Stomach (tissue), 8 donors: ENCODE measurements at regions not wholly inside any gene's neighbourhood (a gene's known extent, or its start where the extent isn't known, plus 50 kb on each side); places are given as distances from the start of the nearest gene placed in this dataset.

ENCODE experiments used
- DNase-seq, 2 donors: peaks; one replicate each; pipeline versions ENCODE4 v3.0.0 to v3.0.0-alpha.2; 2013 to 2019
- H3K27ac ChIP-seq, 5 donors: fragments of 200-600 bp in 4 of 5; sonication (generic) in 4 of 5; one replicate each; pipeline ENCODE4 v1.5.1; 2013 to 2019; ENCODE audit warnings: mild to moderate bottlenecking in 1 of 5, moderate library complexity in 1 of 5
- H3K27me3 ChIP-seq, 3 donors: fragments of 200-600 bp; sonication (generic); one replicate each; pipeline ENCODE4 v1.5.1; 2017 to 2019; ENCODE audit warnings: mixed run types in 1 of 3
- H3K36me3 ChIP-seq, 4 donors: fragments of 200-600 bp; sonication (generic); 1 replicate in 3 of 4; 2 replicates in 1 of 4; pipeline ENCODE4 v1.5.1; 2016 to 2019
- H3K4me1 ChIP-seq, 4 donors: fragments of 200-600 bp; sonication (generic); one replicate each; pipeline ENCODE4 v1.5.1; 2016 to 2019
- H3K4me3 ChIP-seq, 4 donors: fragments of 200-600 bp; sonication (generic) in 3 of 4; one replicate each; pipeline ENCODE4 v1.5.1; 2016 to 2019; ENCODE audit warnings: mild to moderate bottlenecking in 1 of 4
- H3K9me3 ChIP-seq, 4 donors: fragments of 200-600 bp; sonication (generic); one replicate each; pipeline ENCODE4 v1.5.1; 2016 to 2019
- EP300 ChIP-seq: sonication (generic); formaldehyde crosslinking; IDR thresholded peaks from one replicate; pipeline ENCODE4 v1.6.1; 2017; ENCODE audit warnings: antibody characterized with exemption
- POLR2A ChIP-seq, 4 donors: fragments of 450-650 bp; IDR thresholded peaks; one replicate each; pipeline ENCODE4 v1.6.1; 2016; ENCODE audit warnings: antibody characterized with exemption in 4 of 4, control low read depth in 2 of 4, mild to moderate bottlenecking in 1 of 4, moderate library complexity in 1 of 4
- POLR2AphosphoS5 ChIP-seq, 3 donors: sonication (generic); formaldehyde crosslinking; IDR thresholded peaks; one replicate each; pipeline ENCODE4 v1.6.1; 2016; ENCODE audit warnings: antibody characterized with exemption in 3 of 3
- WGBS, 5 donors: extraction: QIAGEN DNeasy Blood & Tissue Kit in 3 of 5; methylation state at CpG; one replicate each; pipeline versions ENCODE4 v1.1.5 to v1.1.7; 2013 to 2018; 5-methylcytosine and 5-hydroxymethylcytosine counted together
- intact Hi-C: fragments of 100-400 bp; cut with DNase I; formaldehyde crosslinking; loops from one replicate; pipeline ENCODE4 v1.15.1; 2023; ENCODE audit warnings: low total_unique reads
- TF ChIP-seq, protein P1 (sequence below), 7 experiments: fragments of 450-650 bp in 4 of 7; fragments of 200-600 bp in 3 of 7; sonication (generic) in 3 of 7; IDR thresholded peaks; one replicate each; pipeline ENCODE4 v1.5.1; 2016 to 2019; ENCODE audit warnings: antibody characterized with exemption in 7 of 7, control low read depth in 2 of 7, mild to moderate bottlenecking in 1 of 7
- donor health status: healthy with polysubstance abuse.
- donor health status: Bipolar disorder and iron deficiency.
- donor health status: healthy.

DNA sequence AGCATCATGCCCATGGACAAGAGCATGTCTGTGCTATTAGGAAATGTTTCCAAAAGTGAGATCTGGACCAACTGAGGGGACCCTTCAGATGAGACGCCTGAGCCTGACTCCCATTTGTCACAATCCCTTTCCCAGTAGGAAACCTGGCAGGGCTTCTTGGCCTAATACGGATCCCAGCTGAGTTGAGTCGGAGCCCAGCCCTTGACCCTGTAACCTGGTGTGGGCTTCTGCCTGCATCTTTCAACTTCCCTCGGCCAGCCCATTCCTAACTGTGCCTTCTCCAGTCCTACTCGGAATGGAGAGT is 148.3 kb downstream of the IRX2 start:
- Histone ChIP-seq H3K4me3 (no peak overlapping the region), H3K27ac (no peak overlapping the region)
- 50 to 70% (median 62%) methylated on average over 5 of the region's 5 CpGs for WGBS, 5 donors

DNA sequence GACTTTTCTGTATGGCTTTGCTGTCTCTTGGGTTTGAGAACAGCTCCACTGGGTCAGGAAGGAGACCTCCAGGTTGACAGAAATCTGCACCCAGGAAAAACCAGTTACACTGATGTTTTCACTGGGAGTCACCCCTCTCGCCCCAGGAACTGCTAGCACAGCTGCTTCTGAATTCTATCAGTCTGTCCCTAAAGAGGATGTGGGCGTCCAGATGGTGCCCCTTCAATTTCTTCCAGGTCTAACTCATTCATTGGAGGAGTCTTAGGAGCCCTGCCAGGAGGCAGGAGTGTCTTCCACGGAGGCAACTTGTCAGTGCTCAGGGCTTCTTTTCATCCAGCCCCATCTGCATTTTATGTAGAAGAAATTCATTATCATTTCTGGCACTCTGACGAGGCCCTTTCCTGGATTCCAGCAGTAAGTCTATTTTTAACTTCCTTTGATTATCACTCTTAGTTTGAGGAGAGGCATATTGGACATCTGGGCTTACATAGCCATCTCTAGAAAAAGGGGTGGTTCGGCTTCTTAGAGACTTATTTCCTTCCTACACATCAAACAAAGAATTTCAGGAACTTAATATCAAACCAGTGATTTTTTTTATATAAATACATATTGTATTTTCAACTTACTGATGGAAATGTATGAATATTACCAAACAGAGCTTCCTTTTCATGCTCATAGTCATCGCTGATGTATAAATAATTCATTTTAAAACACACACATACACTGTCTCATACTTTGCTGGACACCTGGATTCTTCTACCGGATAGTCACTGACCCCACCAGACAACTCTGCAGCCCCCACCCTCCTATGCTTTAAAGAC is 148.8 kb downstream of the IRX2 start:
- no peak overlapping the region for H3K4me3 ChIP-seq
- intact Hi-C loops, result no loop called here
- H3K27ac ChIP-seq, result no peak overlapping the region
- WGBS, 5 donors, result 56 to 69% (median 58%) methylated on average over 7 of the region's 7 CpGs
- DNase-seq, result peak in 1 of 2 donors; percentile 11
- no peaks in the 10 kb centered on the region for H3K9me3 ChIP-seq
- TF ChIP-seq POLR2A (IDR thresholded peaks at IDR 0.05) (no peak), EP300 (no peak), POLR2AphosphoS5 (IDR thresholded peaks at IDR 0.05) (no peak)
- TF ChIP-seq, protein P1, sequence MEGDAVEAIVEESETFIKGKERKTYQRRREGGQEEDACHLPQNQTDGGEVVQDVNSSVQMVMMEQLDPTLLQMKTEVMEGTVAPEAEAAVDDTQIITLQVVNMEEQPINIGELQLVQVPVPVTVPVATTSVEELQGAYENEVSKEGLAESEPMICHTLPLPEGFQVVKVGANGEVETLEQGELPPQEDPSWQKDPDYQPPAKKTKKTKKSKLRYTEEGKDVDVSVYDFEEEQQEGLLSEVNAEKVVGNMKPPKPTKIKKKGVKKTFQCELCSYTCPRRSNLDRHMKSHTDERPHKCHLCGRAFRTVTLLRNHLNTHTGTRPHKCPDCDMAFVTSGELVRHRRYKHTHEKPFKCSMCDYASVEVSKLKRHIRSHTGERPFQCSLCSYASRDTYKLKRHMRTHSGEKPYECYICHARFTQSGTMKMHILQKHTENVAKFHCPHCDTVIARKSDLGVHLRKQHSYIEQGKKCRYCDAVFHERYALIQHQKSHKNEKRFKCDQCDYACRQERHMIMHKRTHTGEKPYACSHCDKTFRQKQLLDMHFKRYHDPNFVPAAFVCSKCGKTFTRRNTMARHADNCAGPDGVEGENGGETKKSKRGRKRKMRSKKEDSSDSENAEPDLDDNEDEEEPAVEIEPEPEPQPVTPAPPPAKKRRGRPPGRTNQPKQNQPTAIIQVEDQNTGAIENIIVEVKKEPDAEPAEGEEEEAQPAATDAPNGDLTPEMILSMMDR (IDR thresholded peaks at IDR 0.05), result no peak
- no peaks in the 10 kb centered on the region for H3K36me3 ChIP-seq
- no peaks in the 10 kb centered on the region for H3K4me1 ChIP-seq
- H3K27me3 ChIP-seq, result peaks cover 0 to 4% (median 0%) of the 10 kb centered on the region in 3 donors

More for the DNA sequence above, 148.3 kb downstream of the IRX2 start:
- Histone ChIP-seq H3K27me3 (peaks cover 0 to 4% (median 0%) of the 10 kb centered on the region in 3 donors), H3K4me1 (no peaks in the 10 kb centered on the region), H3K9me3 (no peaks in the 10 kb centered on the region), H3K36me3 (no peaks in the 10 kb centered on the region)
- TF ChIP-seq EP300, result no peak
- no peak for TF ChIP-seq POLR2A (IDR thresholded peaks at IDR 0.05)
- TF ChIP-seq, protein P1 (IDR thresholded peaks at IDR 0.05), result no peak
- no peak for TF ChIP-seq POLR2AphosphoS5 (IDR thresholded peaks at IDR 0.05)
- no peak for DNase-seq
- intact Hi-C loops, result no loop called here

DNA sequence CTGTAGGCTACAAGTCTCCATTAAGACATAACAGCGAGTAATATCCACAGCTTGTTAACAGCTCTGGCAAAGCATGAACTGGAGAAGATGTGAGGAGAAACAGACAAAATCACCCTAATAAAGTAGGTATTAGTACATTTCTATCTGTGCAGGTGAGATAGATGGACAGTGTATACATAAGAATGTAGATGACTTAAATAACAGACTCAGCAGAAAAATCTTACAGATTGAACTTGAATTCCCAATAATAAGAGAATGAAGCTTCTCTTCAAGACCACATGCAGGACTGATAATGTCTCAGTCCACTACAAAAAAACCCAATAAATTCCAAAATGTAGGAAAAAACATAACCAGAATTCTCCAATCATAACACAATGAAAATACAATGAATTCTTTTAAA is 153.0 kb downstream of the IRX2 start:
- no peak for DNase-seq
- WGBS, 5 donors, result 90 to 100% (median 98%) methylated on average over 1 of the region's 1 CpG
- TF ChIP-seq POLR2AphosphoS5 (IDR thresholded peaks at IDR 0.05), result no peak
- no peak for TF ChIP-seq POLR2A (IDR thresholded peaks at IDR 0.05)
- peaks cover 0 to 6% (median 0%) of the 10 kb centered on the region in 4 donors for H3K9me3 ChIP-seq
- no peak overlapping the region for H3K27ac ChIP-seq
- no peaks in the 10 kb centered on the region for H3K4me1 ChIP-seq
- intact Hi-C loops, result no loop called here
- H3K36me3 ChIP-seq, result no peaks in the 10 kb centered on the region
- no peaks in the 10 kb centered on the region for H3K27me3 ChIP-seq
- H3K4me3 ChIP-seq, result no peak overlapping the region

DNA sequence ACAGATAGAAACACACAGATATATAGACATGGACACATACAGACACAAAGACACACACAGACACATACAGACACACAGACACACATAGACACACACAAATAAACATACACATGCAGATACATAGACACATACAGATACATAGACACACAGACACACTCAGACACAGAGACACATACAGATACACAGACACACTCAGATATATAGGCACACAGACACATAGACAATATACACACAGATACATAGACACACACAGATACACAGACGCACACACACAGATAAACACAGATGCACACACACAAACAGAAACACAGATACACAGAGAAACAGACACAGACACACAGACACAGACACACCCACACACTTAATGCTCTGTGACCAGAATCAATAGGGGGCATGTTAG is 156.8 kb downstream of the IRX2 start:
- H3K27ac ChIP-seq, result no peak overlapping the region
- H3K4me3 ChIP-seq, result no peak overlapping the region
- TF ChIP-seq, protein P1 (IDR thresholded peaks at IDR 0.05), result no peak
- no peak for TF ChIP-seq POLR2A (IDR thresholded peaks at IDR 0.05)
- no peak for TF ChIP-seq POLR2AphosphoS5 (IDR thresholded peaks at IDR 0.05)
- TF ChIP-seq EP300, result no peak
- WGBS, 5 donors, result 80 to 90% (median 82%) methylated on average over 1 of the region's 1 CpG
- no peaks in the 10 kb centered on the region for H3K36me3 ChIP-seq
- peaks cover 0 to 6% (median 0%) of the 10 kb centered on the region in 4 donors for H3K9me3 ChIP-seq
- no peaks in the 10 kb centered on the region for H3K4me1 ChIP-seq
- DNase-seq, result no peak
- intact Hi-C loops, result no loop called here
- peaks cover 0 to 27% (median 0%) of the 10 kb centered on the region in 3 donors for H3K27me3 ChIP-seq

DNA sequence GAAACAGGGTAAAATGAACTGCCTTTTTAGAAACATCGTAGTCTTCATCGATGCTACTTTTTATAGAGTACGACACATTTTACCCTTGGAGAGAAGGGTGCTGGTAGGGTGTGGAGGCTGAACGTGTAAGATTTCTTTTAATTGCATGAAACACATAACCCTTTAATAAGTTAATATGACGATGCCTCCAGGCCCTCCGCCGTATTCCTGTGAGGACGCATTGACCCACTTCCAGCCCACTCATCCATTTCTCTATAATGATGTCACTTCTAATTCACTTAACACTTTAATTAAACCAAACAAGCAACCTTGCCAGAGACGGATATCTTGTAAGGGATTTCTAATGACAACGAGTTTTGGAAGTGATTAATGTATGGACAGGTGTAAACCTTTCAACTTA is 158.7 kb downstream of the IRX2 start:
- intact Hi-C loops, result no loop called here
- Histone ChIP-seq H3K9me3 (peaks cover 0 to 6% (median 0%) of the 10 kb centered on the region in 4 donors), H3K27me3 (peaks cover 0 to 27% (median 0%) of the 10 kb centered on the region in 3 donors), H3K4me3 (no peak overlapping the region), H3K36me3 (no peaks in the 10 kb centered on the region), H3K4me1 (no peaks in the 10 kb centered on the region), H3K27ac (no peak overlapping the region)
- TF ChIP-seq, protein P1 (IDR thresholded peaks at IDR 0.05), result no peak
- TF ChIP-seq POLR2A (IDR thresholded peaks at IDR 0.05), result no peak
- no peak for TF ChIP-seq POLR2AphosphoS5 (IDR thresholded peaks at IDR 0.05)
- no peak for TF ChIP-seq EP300
- 71 to 79% (median 78%) methylated on average over 10 of the region's 10 CpGs for WGBS, 5 donors
- DNase-seq, result no peak
